H9 (cell line): ENCODE measurements at regions not wholly inside any gene's neighbourhood (a gene's known extent, or its start where the extent isn't known, plus 50 kb on each side); places are given as distances from the start of the nearest gene placed in this dataset.

Experiments
- DNase-seq: peaks from one replicate; pipeline ENCODE4 v3.0.0-alpha.2; 2017
- H2AFZ ChIP-seq: one replicate; pipeline ENCODE4 v1.6.1; 2013; ENCODE audit warnings: mild to moderate bottlenecking, low read length, control low read depth, moderate library complexity
- H2AK5ac ChIP-seq: 2 replicates; pipeline ENCODE4 v1.6.1; 2013; ENCODE audit warnings: low read length, control low read depth, mixed read lengths; ENCODE audit not compliant: insufficient read length
- H2BK120ac ChIP-seq: one replicate; pipeline ENCODE4 v1.6.1; 2013; ENCODE audit warnings: low read depth, mild to moderate bottlenecking, low read length, control low read depth, inconsistent platforms; ENCODE audit not compliant: poor library complexity, severe bottlenecking
- H2BK12ac ChIP-seq: 2 replicates; pipeline ENCODE4 v1.6.1; 2013; ENCODE audit warnings: low read length, control low read depth, mixed read lengths, low read depth; ENCODE audit not compliant: insufficient read length
- H2BK15ac ChIP-seq: 2 replicates; pipeline ENCODE4 v1.6.1; 2013; ENCODE audit warnings: low read depth, low read length, control low read depth
- H2BK20ac ChIP-seq: one replicate; pipeline ENCODE4 v1.6.1; 2013; ENCODE audit warnings: low read depth, mild to moderate bottlenecking, low read length, control low read depth, inconsistent platforms; ENCODE audit not compliant: poor library complexity, severe bottlenecking
- H2BK5ac ChIP-seq: 2 replicates; pipeline ENCODE4 v1.6.1; 2013; ENCODE audit warnings: low read length, control low read depth, mixed read lengths; ENCODE audit not compliant: insufficient read length
- H3K14ac ChIP-seq: 2 replicates; pipeline ENCODE4 v1.6.1; 2013; ENCODE audit warnings: low read length, control low read depth; ENCODE audit not compliant: insufficient read depth
- H3K18ac ChIP-seq: 2 replicates; pipeline ENCODE4 v1.6.1; 2013; ENCODE audit warnings: low read depth, mild to moderate bottlenecking, mixed read lengths, low read length, control low read depth; ENCODE audit not compliant: insufficient read length
- H3K23ac ChIP-seq: 2 replicates; pipeline ENCODE4 v1.6.1; 2013; ENCODE audit warnings: low read length, control low read depth, mixed read lengths, low read depth; ENCODE audit not compliant: insufficient read length
- H3K23me2 ChIP-seq: 2 replicates; pipeline ENCODE4 v1.6.1; 2013; ENCODE audit warnings: low read depth, mild to moderate bottlenecking, mixed read lengths, low read length, control low read depth; ENCODE audit not compliant: insufficient read length, poor library complexity, severe bottlenecking
- H3K27ac ChIP-seq: 2 replicates; pipeline ENCODE4 v1.5.1; 2013; ENCODE audit warnings: low read length, control low read depth, mixed read lengths, low read depth; ENCODE audit not compliant: insufficient read length
- H3K27me3 ChIP-seq: 2 replicates; pipeline ENCODE4 v1.6.1; 2013; ENCODE audit warnings: low read length, control low read depth, inconsistent platforms; ENCODE audit not compliant: insufficient read depth
- H3K4ac ChIP-seq: 2 replicates; pipeline ENCODE4 v1.6.1; 2013; ENCODE audit warnings: low read depth, mild to moderate bottlenecking, control low read depth, inconsistent platforms, low read length, moderate library complexity
- H3K4me1 ChIP-seq: 2 replicates; pipeline ENCODE4 v1.6.1; 2013; ENCODE audit warnings: low read length, control low read depth, inconsistent platforms; ENCODE audit not compliant: insufficient read depth
- H3K4me2 ChIP-seq: 2 replicates; pipeline ENCODE4 v1.6.1; 2013; ENCODE audit warnings: low read length, control low read depth, mixed read lengths; ENCODE audit not compliant: insufficient read length, insufficient read depth
- H3K56ac ChIP-seq: 2 replicates; pipeline ENCODE4 v1.6.1; 2013; ENCODE audit warnings: low read depth, mild to moderate bottlenecking, mixed read lengths, low read length, control low read depth; ENCODE audit not compliant: insufficient read length
- H3K79me1 ChIP-seq: 2 replicates; pipeline ENCODE4 v1.6.1; 2013; ENCODE audit warnings: low read depth, mild to moderate bottlenecking, moderate library complexity, low read length, control low read depth, inconsistent platforms; ENCODE audit not compliant: insufficient read depth, poor library complexity, severe bottlenecking
- H3K79me2 ChIP-seq: 2 replicates; pipeline ENCODE4 v1.6.1; 2013; ENCODE audit warnings: low read length, control low read depth, inconsistent platforms; ENCODE audit not compliant: insufficient read depth
- H3K9ac ChIP-seq: 2 replicates; pipeline ENCODE4 v1.6.1; 2013; ENCODE audit warnings: low read length, control low read depth, mixed read lengths; ENCODE audit not compliant: insufficient read length; ENCODE audit errors: extremely low read depth
- H3K9me3 ChIP-seq: one replicate; pipeline ENCODE4 v1.6.1; 2013; ENCODE audit warnings: low read depth, low read length, inconsistent platforms; ENCODE audit not compliant: control insufficient read depth
- H3T11ph ChIP-seq: one replicate; pipeline ENCODE4 v1.6.1; 2013; ENCODE audit warnings: mild to moderate bottlenecking, low read length, control low read depth, inconsistent platforms
- H4K20me1 ChIP-seq: one replicate; pipeline ENCODE4 v1.6.1; 2013; ENCODE audit not compliant: control insufficient read depth, insufficient read length, insufficient read depth
- H4K5ac ChIP-seq: 2 replicates; pipeline ENCODE4 v1.6.1; 2013; ENCODE audit warnings: low read depth, mild to moderate bottlenecking, mixed read lengths, low read length, control low read depth; ENCODE audit not compliant: insufficient read length
- H4K8ac ChIP-seq: replicated peaks from 2 replicates; pipeline ENCODE4 v1.6.1; 2013; ENCODE audit warnings: low read length, control low read depth, mixed read lengths, low read depth; ENCODE audit not compliant: insufficient read length
- H4K91ac ChIP-seq: 2 replicates; pipeline ENCODE4 v1.6.1; 2013; ENCODE audit warnings: low read depth, mild to moderate bottlenecking, moderate library complexity, mixed read lengths, low read length, control low read depth; ENCODE audit not compliant: insufficient read length
- H3K27ac Mint-ChIP-seq, 3 experiments: 2 replicates in 2 of 3; 3 replicates in 1 of 3; pipeline ENCODE4 v1.8.0; 2020 to 2021; ENCODE audit warnings: mixed read lengths in 3 of 3, mild to moderate bottlenecking in 1 of 3, moderate library complexity in 1 of 3
- H3K27me3 Mint-ChIP-seq: 2 replicates; pipeline ENCODE4 v1.8.0; 2021; ENCODE audit warnings: low read depth, mild to moderate bottlenecking, moderate library complexity, mixed read lengths
- H3K36me3 Mint-ChIP-seq, 3 experiments: 2 replicates in 2 of 3; 3 replicates in 1 of 3; pipeline ENCODE4 v1.8.0; 2020 to 2021; ENCODE audit warnings: low read depth in 3 of 3, mixed read lengths in 3 of 3; ENCODE audit not compliant: insufficient read depth in 1 of 3
- H3K4me1 Mint-ChIP-seq, 2 experiments: 2 replicates each; pipeline ENCODE4 v1.8.0; 2020; ENCODE audit warnings: mixed read lengths in 2 of 2
- H3K4me3 Mint-ChIP-seq, 2 experiments: 2 replicates in 1 of 2; 3 replicates in 1 of 2; pipeline ENCODE4 v1.8.0; 2020 to 2021; ENCODE audit warnings: mild to moderate bottlenecking in 2 of 2, mixed read lengths in 2 of 2, moderate library complexity in 1 of 2
- H3K9me3 Mint-ChIP-seq, 2 experiments: 2 replicates in 1 of 2; 3 replicates in 1 of 2; pipeline ENCODE4 v1.8.0; 2020; ENCODE audit warnings: mild to moderate bottlenecking in 2 of 2, mixed read lengths in 2 of 2, moderate library complexity in 1 of 2
- CTCF ChIP-seq: fragments of 200-600 bp; sonication (generic); conservative IDR thresholded peaks from 3 replicates; pipeline ENCODE4 v1.8.0; 2021; ENCODE audit warnings: antibody characterized with exemption, mild to moderate bottlenecking
- WGBS: extraction: QIAGEN DNeasy Blood & Tissue Kit; methylation state at CpG from one replicate; pipeline ENCODE4 v1.1.7; 2013; ENCODE audit warnings: missing lambda C conversion rate, low lambda C conversion rate, mixed read lengths; ENCODE audit not compliant: insufficient read length; ENCODE audit errors: extremely low coverage; 5-methylcytosine and 5-hydroxymethylcytosine counted together

DNA sequence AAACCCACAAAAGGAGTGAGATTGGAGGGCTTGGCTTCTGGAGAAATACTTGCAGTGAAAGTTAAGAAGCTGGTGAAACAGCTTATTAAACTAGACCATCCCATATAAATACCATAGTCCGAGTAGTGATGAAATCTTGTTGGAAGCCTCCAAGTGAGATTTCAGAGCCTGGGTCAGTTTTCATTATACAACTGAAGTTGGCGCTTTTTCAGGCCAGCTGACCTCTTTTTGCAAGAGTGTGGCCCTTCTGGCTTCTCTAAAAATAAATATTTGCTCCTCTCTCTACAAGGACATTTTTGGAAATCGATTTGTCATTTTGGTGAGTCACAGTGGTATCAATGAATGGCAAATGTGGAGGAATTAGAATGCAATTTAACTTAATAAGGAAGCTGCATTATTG lies 51.2 kb upstream of the THRB start:
- Histone ChIP-seq H3K27me3 (no peaks in the 10 kb centered on the region), H3K14ac (no peak overlapping the region), H4K20me1 (no peaks in the 10 kb centered on the region), H3K4me1 (no peaks in the 10 kb centered on the region), H3K79me1 (no peaks in the 10 kb centered on the region), H2BK120ac (no peak overlapping the region), H3K79me2 (no peaks in the 10 kb centered on the region), H2BK20ac (no peak overlapping the region), H3K23me2 (no peaks in the 10 kb centered on the region), H3K23ac (no peak overlapping the region), H3K4me2 (no peak overlapping the region), H3T11ph (no peak overlapping the region), H3K9ac (no peak overlapping the region), H3K27ac (no peak overlapping the region), H4K5ac (no peak overlapping the region), H2AK5ac (no peak overlapping the region), H2BK12ac (no peak overlapping the region), H3K4ac (no peak overlapping the region), H4K91ac (no peak overlapping the region), H2BK5ac (no peak overlapping the region), H3K9me3 (no peaks in the 10 kb centered on the region), H4K8ac (no peak overlapping the region), H3K18ac (no peak overlapping the region), H2AFZ (no peak overlapping the region), H2BK15ac (no peak overlapping the region), H3K56ac (no peak overlapping the region)
- no peaks in the 10 kb centered on the region for H3K4me1 Mint-ChIP-seq
- H3K4me3 Mint-ChIP-seq, result no peak overlapping the region
- H3K27ac Mint-ChIP-seq, result no peak overlapping the region
- no peaks in the 10 kb centered on the region for H3K27me3 Mint-ChIP-seq
- no peak for DNase-seq
- no peaks in the 10 kb centered on the region for H3K36me3 Mint-ChIP-seq
- no CpG with 5 or more reads among the region's 3 CpGs for WGBS
- no peak for TF ChIP-seq CTCF
- H3K9me3 Mint-ChIP-seq, result no peaks in the 10 kb centered on the region
